Body of pancreas (tissue), 4 donors: ENCODE measurements at regions not wholly inside any gene's neighbourhood (a gene's known extent, or its start where the extent isn't known, plus 50 kb on each side); places are given as distances from the start of the nearest gene placed in this dataset.
A peak's percentile ranks its signal among the peaks of the same experiment; 100 is the strongest.

Experiments
- ATAC-seq: fragments of 150-250 bp; one replicate; pipeline ENCODE4 v1.9.1; 2016
- DNase-seq, 4 donors: peaks; one replicate each; pipeline ENCODE4 v3.0.0-alpha.2; 2019
- H3K27ac ChIP-seq, 4 donors: fragments of 200-600 bp; sonication (generic); 1 replicate in 3 of 4; 2 replicates in 1 of 4; pipeline versions ENCODE4 v1.5.1 to v1.6.1; 2016 to 2019; ENCODE audit warnings: mild to moderate bottlenecking in 1 of 4, mixed read lengths in 1 of 4, moderate library complexity in 1 of 4
- H3K27me3 ChIP-seq, 2 donors: fragments of 200-600 bp; sonication (generic); one replicate each; pipeline ENCODE4 v1.6.0; 2016; ENCODE audit warnings: mild to moderate bottlenecking in 1 of 2
- H3K36me3 ChIP-seq, 2 donors: fragments of 200-600 bp; sonication (generic); replicated peaks in 1 of 2; 2 replicates each; pipeline ENCODE4 v1.5.1; 2016; ENCODE audit warnings: low read depth in 2 of 2; ENCODE audit not compliant: insufficient read depth in 1 of 2
- H3K4me1 ChIP-seq: fragments of 200-600 bp; sonication (generic); one replicate; pipeline ENCODE4 v1.6.0; 2016
- H3K4me3 ChIP-seq, 2 donors: fragments of 200-600 bp; sonication (generic); 1 replicate in 1 of 2; 2 replicates in 1 of 2; pipeline ENCODE4 v1.5.1; 2016 to 2019
- H3K9me3 ChIP-seq, 3 donors: fragments of 200-600 bp; sonication (generic); 1 replicate in 2 of 3; 2 replicates in 1 of 3; pipeline ENCODE4 v1.5.1; 2016
- CTCF ChIP-seq, 7 experiments: fragments of 450-650 bp in 4 of 7; fragments of 200-600 bp in 3 of 7; sonication (generic) in 3 of 7; IDR thresholded peaks; one replicate each; pipeline ENCODE4 v1.5.1; 2016 to 2019; ENCODE audit warnings: antibody characterized with exemption in 7 of 7
- POLR2A ChIP-seq, 3 donors: fragments of 450-650 bp; IDR thresholded peaks; one replicate each; pipeline ENCODE4 v1.6.1; 2016; ENCODE audit warnings: antibody characterized with exemption in 3 of 3, mild to moderate bottlenecking in 2 of 3
- WGBS, 2 donors: methylation state at CpG; one replicate each; pipeline ENCODE4 v1.1.5; 2017; 5-methylcytosine and 5-hydroxymethylcytosine counted together
- intact Hi-C: fragments of 100-400 bp; cut with DNase I; formaldehyde crosslinking; loops from one replicate; pipeline ENCODE4 v1.15.1; 2023

DNA sequence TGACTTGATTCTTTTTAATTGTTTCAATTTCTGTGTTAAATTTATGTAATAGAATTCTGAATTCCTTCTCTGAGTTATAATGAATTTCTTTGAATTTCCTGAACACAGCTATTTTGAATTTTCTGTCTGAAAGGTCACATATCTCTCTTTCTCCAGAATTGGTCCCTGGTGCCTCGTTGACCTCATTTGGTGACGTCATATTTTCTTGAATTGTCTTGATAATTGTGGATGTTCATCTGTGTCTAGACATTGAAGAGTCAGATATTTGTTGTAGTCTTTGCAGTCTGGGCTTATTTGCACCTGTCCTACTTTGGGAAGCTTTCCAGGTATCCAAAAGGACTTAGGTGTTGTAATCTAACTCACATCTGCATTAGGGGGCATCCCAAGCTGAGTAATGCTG lies 111.4 kb upstream of the LRRTM4 start:
- Histone ChIP-seq H3K27me3 (no peaks in the 10 kb centered on the region), H3K27ac (no peak overlapping the region), H3K36me3 (no peaks in the 10 kb centered on the region), H3K9me3 (no peaks in the 10 kb centered on the region), H3K4me3 (no peak overlapping the region), H3K4me1 (no peaks in the 10 kb centered on the region)
- intact Hi-C loops: no loop called here
- ATAC-seq (no peak), DNase-seq (no peak)
- WGBS, 2 donors: 72 to 74% methylated on average over 2 of the region's 2 CpGs
- TF ChIP-seq POLR2A (IDR thresholded peaks at IDR 0.05): no peak
- TF ChIP-seq CTCF (IDR thresholded peaks at IDR 0.05): no peak

DNA sequence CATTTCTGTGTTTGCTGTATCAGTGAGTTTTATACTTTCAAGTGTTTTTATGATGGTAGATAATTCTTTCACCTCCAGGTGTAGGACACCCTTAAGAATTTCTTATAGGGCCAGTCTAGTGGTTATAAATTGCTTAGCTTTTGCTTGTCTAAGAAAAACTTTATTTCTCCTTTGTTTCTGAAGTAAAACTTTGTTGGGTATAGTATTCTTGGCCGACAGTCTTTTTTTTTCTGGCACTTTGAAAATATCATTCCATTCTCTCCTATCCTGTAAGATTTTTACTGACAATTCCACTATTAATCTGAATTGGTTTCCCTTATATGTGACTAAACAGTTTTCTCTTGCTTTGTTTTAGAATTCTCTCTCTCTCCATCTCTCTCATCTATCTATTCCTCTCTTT lies 118.7 kb upstream of the LRRTM4 start:
- Histone ChIP-seq H3K27ac (no peak overlapping the region), H3K36me3 (no peaks in the 10 kb centered on the region), H3K9me3 (no peaks in the 10 kb centered on the region), H3K27me3 (no peaks in the 10 kb centered on the region), H3K4me1 (no peaks in the 10 kb centered on the region), H3K4me3 (no peak overlapping the region)
- no peak for ATAC-seq
- WGBS, 2 donors: 37 to 60% methylated on average over 1 of the region's 1 CpG
- no peak for TF ChIP-seq CTCF (IDR thresholded peaks at IDR 0.05)
- no peak for TF ChIP-seq POLR2A (IDR thresholded peaks at IDR 0.05)
- intact Hi-C loops: no loop called here
- DNase-seq: no peak

- ATAC-seq: no peak
- H3K27ac ChIP-seq: no peak overlapping the region
- H3K27me3 ChIP-seq: no peaks in the 10 kb centered on the region
- DNase-seq: peak in 1 of 4 donors; percentile 20
- intact Hi-C loops: no loop called here
- H3K4me3 ChIP-seq: no peak overlapping the region
- WGBS, 2 donors: 44 to 88% methylated on average over 1 of the region's 1 CpG
- TF ChIP-seq POLR2A (IDR thresholded peaks at IDR 0.05) (no peak), CTCF (IDR thresholded peaks at IDR 0.05) (no peak)
- no peaks in the 10 kb centered on the region for H3K9me3 ChIP-seq
- H3K4me1 ChIP-seq: no peaks in the 10 kb centered on the region
- H3K36me3 ChIP-seq: no peaks in the 10 kb centered on the region
Observed at GRCh38 chr2:77642339-77642738, 120.2 kb upstream of the LRRTM4 start.

DNA sequence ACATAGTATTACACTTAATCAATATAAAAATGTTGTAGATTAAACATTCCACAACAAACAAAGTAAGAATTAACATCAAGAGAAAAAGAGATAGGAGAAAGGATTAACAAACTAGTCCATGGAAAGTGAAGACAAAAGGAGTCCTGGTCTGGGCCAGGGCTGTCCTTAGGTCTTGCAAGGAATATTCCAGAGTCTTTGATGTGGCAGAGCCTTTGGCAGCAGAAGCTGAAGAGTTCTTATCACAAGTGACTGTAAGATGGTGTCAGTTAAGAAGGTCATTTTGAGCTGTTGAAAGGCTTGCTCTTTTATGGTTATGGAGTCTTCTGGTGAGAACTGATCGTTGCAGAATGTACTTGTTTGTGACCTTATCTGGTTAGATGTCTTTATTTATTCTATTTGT lies 127.7 kb upstream of the LRRTM4 start:
- WGBS, 2 donors: 31 to 50% methylated on average over 1 of the region's 1 CpG
- no peak for ATAC-seq

More for the DNA sequence above, 127.7 kb upstream of the LRRTM4 start:
- H3K4me1 ChIP-seq: no peaks in the 10 kb centered on the region
- H3K27me3 ChIP-seq: no peaks in the 10 kb centered on the region
- no peaks in the 10 kb centered on the region for H3K36me3 ChIP-seq
- no peaks in the 10 kb centered on the region for H3K9me3 ChIP-seq
- TF ChIP-seq CTCF (IDR thresholded peaks at IDR 0.05): no peak
- TF ChIP-seq POLR2A (IDR thresholded peaks at IDR 0.05): no peak
- intact Hi-C loops: no loop called here
- no peak overlapping the region for H3K4me3 ChIP-seq
- DNase-seq: no peak
- H3K27ac ChIP-seq: no peak overlapping the region
